ENCODE measurements at regions not wholly inside any gene's neighbourhood (a gene's known extent, or its start where the extent isn't known, plus 50 kb on each side); places are given as distances from the start of the nearest gene placed in this dataset.

DNA sequence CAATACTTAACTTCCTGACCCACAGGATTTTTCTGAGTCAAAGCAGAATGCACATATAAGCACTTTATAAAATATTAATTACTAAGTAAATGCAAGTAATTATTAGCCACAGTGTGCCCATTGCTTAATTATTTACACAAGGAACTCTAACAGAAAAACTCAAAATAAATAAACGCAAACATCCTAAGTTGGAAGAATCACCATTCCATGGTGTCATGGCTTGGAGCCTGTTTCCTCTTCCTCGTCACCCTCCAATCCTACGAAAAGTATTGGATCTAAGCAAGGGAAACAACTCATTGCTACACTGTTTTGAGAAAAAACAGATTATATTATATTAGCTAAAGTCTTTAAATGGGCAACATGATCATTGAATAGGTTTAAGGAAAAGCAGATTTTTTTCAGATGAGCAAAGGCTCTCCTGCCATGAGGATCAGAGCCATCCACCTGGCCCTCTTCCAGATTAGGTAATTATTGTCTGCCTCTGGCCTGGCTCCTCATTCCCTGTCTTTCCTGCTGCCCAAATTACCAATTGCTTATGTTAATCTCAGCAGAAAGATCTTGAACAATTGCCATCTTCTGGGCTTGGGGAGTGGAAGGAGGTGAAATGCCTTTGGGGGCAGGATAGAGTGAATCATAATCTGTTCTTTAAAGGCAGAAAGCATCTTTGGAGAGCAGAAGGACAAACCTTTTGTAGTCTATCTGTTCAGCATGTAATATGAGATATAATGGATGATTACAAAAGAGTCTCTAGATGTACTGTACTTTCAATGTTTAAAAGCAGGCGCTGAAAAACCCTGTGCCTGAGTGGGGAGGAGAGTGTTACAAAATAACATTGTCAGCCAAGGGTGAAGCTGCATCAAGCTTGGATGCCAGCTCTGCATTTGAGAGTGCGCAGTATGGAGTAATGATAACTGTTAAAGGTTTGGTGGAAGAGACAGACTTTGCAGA, 121.2 kb downstream of the DUSP10 start:
- peak; percentile 4 for DNase-seq (ENCODE audit: low read depth, low spot score)
- in situ Hi-C loops (cut with HindIII; ENCODE audit: low sequenced_read_pairs): no loop called here
- no peak overlapping the region for H3K4me3 ChIP-seq (ENCODE audit: low read depth, low read length)
- no peak for TF ChIP-seq CTCF (IDR thresholded peaks at IDR 0.05; ENCODE audit: low read depth, low read length)

DNA sequence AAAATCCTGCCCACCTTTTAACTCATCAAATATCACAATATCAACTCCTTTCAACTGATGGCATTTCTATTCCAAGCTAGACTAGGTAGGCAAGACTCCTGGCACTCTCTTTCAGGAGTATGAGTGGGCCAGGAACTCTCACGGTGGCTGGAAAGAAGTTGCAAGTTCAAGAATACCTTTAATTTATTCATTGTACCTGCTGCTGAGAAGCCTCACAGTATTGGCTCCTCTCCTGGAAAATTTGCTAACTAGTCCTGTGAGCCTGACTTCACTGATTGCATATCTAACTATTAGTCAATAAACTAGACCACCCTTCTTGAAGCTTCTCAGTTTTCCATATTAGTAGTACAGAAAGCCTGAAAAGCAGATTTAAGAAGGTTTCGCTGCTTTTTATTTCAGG, 120.2 kb downstream of the DUSP10 start:
- H3K4me3 ChIP-seq (ENCODE audit: low read depth, low read length): no peak overlapping the region
- no peak for TF ChIP-seq CTCF (IDR thresholded peaks at IDR 0.05; ENCODE audit: low read depth, low read length)
- no peak for DNase-seq (ENCODE audit: low read depth, low spot score)
- in situ Hi-C loops (cut with HindIII; ENCODE audit: low sequenced_read_pairs): no loop called here

- DNase-seq (ENCODE audit: low read depth, low spot score): no peak
- H3K4me3 ChIP-seq (ENCODE audit: low read depth, low read length): no peak overlapping the region
- in situ Hi-C loops (cut with HindIII; ENCODE audit: low sequenced_read_pairs): no loop called here
- no peak for TF ChIP-seq CTCF (IDR thresholded peaks at IDR 0.05; ENCODE audit: low read depth, low read length)
Observed at GRCh38 chr1:221622389-221622788, 119.5 kb downstream of the DUSP10 start.

DNA sequence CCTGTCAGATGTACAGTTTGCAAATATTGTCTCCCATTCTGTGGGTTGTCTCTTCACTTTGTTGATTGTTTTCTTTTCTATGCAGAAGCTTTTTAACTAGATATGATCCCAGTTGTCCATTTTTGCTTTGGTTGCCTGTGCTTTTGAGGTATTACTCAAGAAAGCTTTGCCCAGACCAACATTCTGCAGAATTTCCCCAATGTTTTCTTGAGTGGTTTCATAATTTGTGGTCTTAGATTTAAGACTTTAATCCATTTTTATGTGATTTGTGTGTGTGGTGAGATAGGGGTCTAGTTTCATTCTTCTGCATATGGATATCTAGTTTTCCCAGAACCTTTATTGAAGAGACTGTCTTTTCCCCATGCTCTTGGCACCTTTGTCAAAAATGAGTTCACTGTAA, 116.9 kb downstream of the DUSP10 start:
- no peak overlapping the region for H3K4me3 ChIP-seq (ENCODE audit: low read depth, low read length)
- in situ Hi-C loops (cut with HindIII; ENCODE audit: low sequenced_read_pairs): no loop called here
- no peak for DNase-seq (ENCODE audit: low read depth, low spot score)
- TF ChIP-seq CTCF (IDR thresholded peaks at IDR 0.05; ENCODE audit: low read depth, low read length): no peak

GRCh38 chr1:221626041-221626440, 115.8 kb downstream of the DUSP10 start:
- H3K4me3 ChIP-seq (ENCODE audit: low read depth, low read length): no peak overlapping the region
- in situ Hi-C loops (cut with HindIII; ENCODE audit: low sequenced_read_pairs): no loop called here
- no peak for DNase-seq (ENCODE audit: low read depth, low spot score)
- no peak for TF ChIP-seq CTCF (IDR thresholded peaks at IDR 0.05; ENCODE audit: low read depth, low read length)

- no peak for DNase-seq (ENCODE audit: low read depth, low spot score)
- no peak overlapping the region for H3K4me3 ChIP-seq (ENCODE audit: low read depth, low read length)
- TF ChIP-seq CTCF (IDR thresholded peaks at IDR 0.05; ENCODE audit: low read depth, low read length): no peak
- in situ Hi-C loops (cut with HindIII; ENCODE audit: low sequenced_read_pairs): no loop called here
Observed at GRCh38 chr1:221630236-221630635, 111.7 kb downstream of the DUSP10 start.

All from astrocyte of the spinal cord (primary cell).